Glomerular visceral epithelial cell (primary cell): ENCODE measurements at regions not wholly inside any gene's neighbourhood (a gene's known extent, or its start where the extent isn't known, plus 50 kb on each side); places are given as distances from the start of the nearest gene placed in this dataset.

Experiments used
- DNase-seq: peaks from one replicate; pipeline ENCODE4 v3.0.0-alpha.2; 2016; ENCODE audit errors: extremely low spot score

- DNase-seq = no peak
These were observed 50.5 kb upstream of the GUCY1A1 start for GRCh38 chr4:155616117-155616516.

GRCh38 chr4:155615081-155615887 is 51.4 kb upstream of the GUCY1A1 start:
- DNase-seq = no peak

- no peak for DNase-seq
These were observed 52.4 kb upstream of the GUCY1A1 start for GRCh38 chr4:155614111-155614762.

- no peak for DNase-seq
These were observed 54.6 kb upstream of the GUCY1A1 start for GRCh38 chr4:155612074-155612473.

- DNase-seq = no peak
These were observed 55.1 kb upstream of the GUCY1A1 start for GRCh38 chr4:155611501-155611900.

GRCh38 chr4:155610143-155610542 is 56.5 kb upstream of the GUCY1A1 start:
- DNase-seq = no peak

GRCh38 chr4:155609455-155610059 is 57.1 kb upstream of the GUCY1A1 start:
- peak; percentile 53 for DNase-seq

- no peak for DNase-seq
These were observed 58.3 kb upstream of the GUCY1A1 start for GRCh38 chr4:155608225-155608885.

- no peak for DNase-seq
These were observed 59.2 kb upstream of the GUCY1A1 start for GRCh38 chr4:155607481-155607880.

- DNase-seq = peak; percentile 76
These were observed 61.7 kb upstream of the GUCY1A1 start for GRCh38 chr4:155604718-155605626.

- DNase-seq = no peak
These were observed 63.2 kb upstream of the GUCY1A1 start for GRCh38 chr4:155603360-155603891.

- no peak for DNase-seq
These were observed 64.1 kb upstream of the GUCY1A1 start for GRCh38 chr4:155602351-155603140.

GRCh38 chr4:155600244-155600643 is 66.4 kb upstream of the GUCY1A1 start:
- no peak for DNase-seq

GRCh38 chr4:155599596-155599995 is 67.1 kb upstream of the GUCY1A1 start:
- DNase-seq = no peak

- no peak for DNase-seq
These were observed 67.6 kb upstream of the GUCY1A1 start for GRCh38 chr4:155599085-155599484.

GRCh38 chr4:155597933-155598451 is 68.7 kb upstream of the GUCY1A1 start:
- no peak for DNase-seq

GRCh38 chr4:155597281-155597680 is 69.4 kb upstream of the GUCY1A1 start:
- DNase-seq = no peak

- no peak for DNase-seq
These were observed 72.9 kb upstream of the GUCY1A1 start for GRCh38 chr4:155593793-155594192.

GRCh38 chr4:155592938-155593297 is 73.7 kb upstream of the GUCY1A1 start:
- peak; percentile 39 for DNase-seq
